ENCODE measurements at regions not wholly inside any gene's neighbourhood (a gene's known extent, or its start where the extent isn't known, plus 50 kb on each side); places are given as distances from the start of the nearest gene placed in this dataset.

DNA sequence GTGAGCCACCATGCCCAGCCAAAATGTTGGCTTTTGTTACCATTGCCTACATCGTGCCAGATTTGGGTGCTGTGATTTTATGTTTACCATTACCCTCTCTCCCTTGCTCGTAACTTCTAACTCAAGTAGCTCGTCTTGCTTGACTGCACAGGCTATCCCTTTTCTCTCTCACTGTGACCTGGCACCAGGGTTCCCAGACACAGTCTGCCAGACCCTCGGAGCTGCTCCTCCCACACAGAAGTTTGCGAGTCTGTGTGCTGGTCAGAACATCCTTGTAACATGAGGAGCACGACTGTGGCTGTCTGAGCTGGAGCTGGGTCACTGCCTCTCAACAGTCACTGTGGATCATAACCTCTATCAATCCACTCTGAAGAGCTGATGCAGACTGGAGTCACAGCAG, 152.5 kb upstream of the ACKR3 start:
- TF ChIP-seq, protein P1, sequence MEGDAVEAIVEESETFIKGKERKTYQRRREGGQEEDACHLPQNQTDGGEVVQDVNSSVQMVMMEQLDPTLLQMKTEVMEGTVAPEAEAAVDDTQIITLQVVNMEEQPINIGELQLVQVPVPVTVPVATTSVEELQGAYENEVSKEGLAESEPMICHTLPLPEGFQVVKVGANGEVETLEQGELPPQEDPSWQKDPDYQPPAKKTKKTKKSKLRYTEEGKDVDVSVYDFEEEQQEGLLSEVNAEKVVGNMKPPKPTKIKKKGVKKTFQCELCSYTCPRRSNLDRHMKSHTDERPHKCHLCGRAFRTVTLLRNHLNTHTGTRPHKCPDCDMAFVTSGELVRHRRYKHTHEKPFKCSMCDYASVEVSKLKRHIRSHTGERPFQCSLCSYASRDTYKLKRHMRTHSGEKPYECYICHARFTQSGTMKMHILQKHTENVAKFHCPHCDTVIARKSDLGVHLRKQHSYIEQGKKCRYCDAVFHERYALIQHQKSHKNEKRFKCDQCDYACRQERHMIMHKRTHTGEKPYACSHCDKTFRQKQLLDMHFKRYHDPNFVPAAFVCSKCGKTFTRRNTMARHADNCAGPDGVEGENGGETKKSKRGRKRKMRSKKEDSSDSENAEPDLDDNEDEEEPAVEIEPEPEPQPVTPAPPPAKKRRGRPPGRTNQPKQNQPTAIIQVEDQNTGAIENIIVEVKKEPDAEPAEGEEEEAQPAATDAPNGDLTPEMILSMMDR (IDR thresholded peaks at IDR 0.05) = no peak
- ATAC-seq (no peak), DNase-seq (no peak)
- H3K27ac ChIP-seq = no peak overlapping the region
- no peaks in the 10 kb centered on the region for H3K27me3 ChIP-seq (ENCODE audit: low read depth)
- H3K4me1 ChIP-seq = no peaks in the 10 kb centered on the region
- no peaks in the 10 kb centered on the region for H3K9me3 ChIP-seq
- H3K4me3 ChIP-seq = no peak overlapping the region
- intact Hi-C loops (cut with DNase I) = no loop called here
- H3K36me3 ChIP-seq = no peaks in the 10 kb centered on the region

DNA sequence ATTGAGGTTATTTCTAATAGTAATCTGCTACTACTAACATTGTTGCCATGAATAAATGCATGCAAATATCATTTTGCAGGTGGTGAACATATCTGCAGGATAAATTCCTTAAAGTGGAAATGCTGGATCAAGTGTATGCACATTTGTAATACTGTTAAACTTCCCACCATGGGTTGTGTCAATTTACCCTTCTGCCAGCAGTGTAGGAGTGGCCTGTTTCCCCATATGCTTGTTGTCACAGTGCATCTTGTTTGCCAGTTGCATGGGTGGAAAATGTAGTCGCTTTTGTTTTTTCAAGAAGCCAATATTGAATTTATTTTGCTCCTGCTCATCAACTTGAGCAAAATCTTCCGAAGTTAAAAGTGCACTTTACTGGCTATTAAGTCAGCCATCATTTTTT, 139.0 kb upstream of the ACKR3 start:
- ATAC-seq = no peak
- no peaks in the 10 kb centered on the region for H3K36me3 ChIP-seq
- no peak overlapping the region for H3K27ac ChIP-seq
- intact Hi-C loops (cut with DNase I) = no loop called here
- no peaks in the 10 kb centered on the region for H3K9me3 ChIP-seq
- no peak for DNase-seq
- no peaks in the 10 kb centered on the region for H3K27me3 ChIP-seq (ENCODE audit: low read depth)
- H3K4me1 ChIP-seq = no peaks in the 10 kb centered on the region
- no peak overlapping the region for H3K4me3 ChIP-seq
- TF ChIP-seq, protein P1 (IDR thresholded peaks at IDR 0.05) = no peak

- H3K27ac ChIP-seq = no peak overlapping the region
- intact Hi-C loops (cut with DNase I) = no loop called here
- ATAC-seq (no peak), DNase-seq (no peak)
- no peaks in the 10 kb centered on the region for H3K9me3 ChIP-seq
- H3K36me3 ChIP-seq = no peaks in the 10 kb centered on the region
- no peak overlapping the region for H3K4me3 ChIP-seq
- TF ChIP-seq, protein P1 (IDR thresholded peaks at IDR 0.05) = no peak
- no peaks in the 10 kb centered on the region for H3K4me1 ChIP-seq
- no peaks in the 10 kb centered on the region for H3K27me3 ChIP-seq (ENCODE audit: low read depth)
These were observed 135.0 kb upstream of the ACKR3 start for GRCh38 chr2:236434593-236434992.

- H3K27me3 ChIP-seq (ENCODE audit: low read depth) = no peaks in the 10 kb centered on the region
- ATAC-seq (no peak), DNase-seq (no peak)
- H3K4me1 ChIP-seq = no peaks in the 10 kb centered on the region
- intact Hi-C loops (cut with DNase I) = no loop called here
- H3K9me3 ChIP-seq = no peaks in the 10 kb centered on the region
- no peak overlapping the region for H3K27ac ChIP-seq
- H3K36me3 ChIP-seq = no peaks in the 10 kb centered on the region
- no peak overlapping the region for H3K4me3 ChIP-seq
- TF ChIP-seq, protein P1 (IDR thresholded peaks at IDR 0.05) = no peak
These were observed 129.3 kb upstream of the ACKR3 start for GRCh38 chr2:236440110-236440881.

DNA sequence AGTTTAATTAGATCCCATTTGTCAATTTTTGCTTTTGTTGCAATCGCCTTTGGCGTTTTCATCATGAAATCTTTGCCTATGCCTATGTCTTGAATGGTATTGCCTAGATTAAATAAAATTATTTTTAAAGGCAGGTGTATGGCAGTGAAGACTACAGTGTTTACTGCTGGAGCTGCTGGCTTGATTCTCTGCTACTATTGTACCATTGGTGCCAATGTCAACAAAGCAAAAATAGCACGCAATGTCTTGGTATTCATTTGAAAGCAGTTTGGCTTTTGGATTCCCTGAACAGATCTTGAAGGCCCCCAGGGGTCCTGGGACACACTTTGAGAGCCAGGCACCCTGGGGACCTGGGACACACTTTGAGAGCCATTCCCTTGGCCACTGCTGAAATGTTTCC, 125.4 kb upstream of the ACKR3 start:
- Histone ChIP-seq H3K27ac (no peak overlapping the region), H3K4me3 (no peak overlapping the region), H3K4me1 (no peaks in the 10 kb centered on the region), H3K9me3 (no peaks in the 10 kb centered on the region), H3K36me3 (no peaks in the 10 kb centered on the region), H3K27me3 (ENCODE audit: low read depth) (peaks cover 5% of the 10 kb centered on the region)
- intact Hi-C loops (cut with DNase I) = no loop called here
- TF ChIP-seq, protein P1 (IDR thresholded peaks at IDR 0.05) = no peak
- no peak for ATAC-seq
- no peak for DNase-seq

Measured in lower lobe of right lung (tissue), 2 donors.